ENCODE measurements at regions not wholly inside any gene's neighbourhood (a gene's known extent, or its start where the extent isn't known, plus 50 kb on each side); places are given as distances from the start of the nearest gene placed in this dataset.
"Not testable (repeated sequence)": the region's sequence is repeated elsewhere in the genome, so short reads cannot be mapped to it uniquely, and the experiment has no call there.

GRCh38 chr2:64745562-64745961 lies 91.8 kb upstream of the SERTAD2 start:
- no peaks in the 10 kb centered on the region for H3K4me1 ChIP-seq (ENCODE audit: control insufficient read depth, insufficient read depth, low read length)
- H3K4me3 ChIP-seq (ENCODE audit: low read length), result no peak overlapping the region
- no peak for ATAC-seq
- DNase-seq, result no peak
- WGBS, result 71% methylated on average over 2 of the region's 2 CpGs
- H3K27me3 ChIP-seq (ENCODE audit: control insufficient read depth, insufficient read depth), result no peaks in the 10 kb centered on the region
- no peaks in the 10 kb centered on the region for H3K9me3 ChIP-seq (ENCODE audit: control insufficient read depth, low read length)
- H3K27ac ChIP-seq (ENCODE audit: low read length), result no peak overlapping the region
- intact Hi-C loops (cut with DNase I), result loop anchor here in 1 of 4 donors (5.0 kb wide), 1 partner anchor 88 kb away; no protein-coding TSS in a partner anchor

- not testable (repeated sequence) for ATAC-seq; H3K9me3 ChIP-seq (ENCODE audit: control insufficient read depth, low read length); H3K4me1 ChIP-seq (ENCODE audit: control insufficient read depth, insufficient read depth, low read length); DNase-seq; H3K27me3 ChIP-seq (ENCODE audit: control insufficient read depth, insufficient read depth); H3K4me3 ChIP-seq (ENCODE audit: low read length); H3K27ac ChIP-seq (ENCODE audit: low read length)
- WGBS, result 70% methylated on average over 3 of the region's 3 CpGs
- intact Hi-C loops (cut with DNase I), result loop anchor here in 1 of 4 donors (5.0 kb wide), 1 partner anchor 90 kb away; no protein-coding TSS in a partner anchor
These were observed 94.0 kb upstream of the SERTAD2 start for GRCh38 chr2:64747690-64748091.

DNA sequence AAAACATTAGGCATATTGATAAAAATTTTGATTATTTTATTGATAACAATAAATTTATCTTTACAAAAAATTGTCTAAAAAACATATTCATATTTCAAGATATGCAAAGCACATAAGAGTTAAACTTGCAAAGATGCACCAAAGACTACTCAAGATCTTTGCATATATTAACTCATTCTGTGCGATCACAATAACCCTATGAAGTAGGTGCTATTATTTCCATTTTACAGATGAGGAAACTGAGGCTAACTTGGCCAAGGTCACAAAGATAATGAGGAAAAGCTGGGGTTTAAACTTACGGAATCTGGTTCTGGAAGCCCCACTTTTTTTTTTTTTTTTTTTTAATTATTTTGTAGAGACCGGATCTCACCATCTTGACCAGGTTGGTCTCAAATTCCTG lies 94.4 kb upstream of the SERTAD2 start:
- ATAC-seq (no peak), DNase-seq (no peak)
- H3K27me3 ChIP-seq (ENCODE audit: control insufficient read depth, insufficient read depth), result no peaks in the 10 kb centered on the region
- no peaks in the 10 kb centered on the region for H3K9me3 ChIP-seq (ENCODE audit: control insufficient read depth, low read length)
- no peak overlapping the region for H3K4me3 ChIP-seq (ENCODE audit: low read length)
- intact Hi-C loops (cut with DNase I), result loop anchor here in 1 of 4 donors (5.0 kb wide), 1 partner anchor 91 kb away; no protein-coding TSS in a partner anchor
- 96% methylated on average over 3 of the region's 3 CpGs for WGBS
- H3K4me1 ChIP-seq (ENCODE audit: control insufficient read depth, insufficient read depth, low read length), result no peaks in the 10 kb centered on the region
- H3K27ac ChIP-seq (ENCODE audit: low read length), result no peak overlapping the region

- H3K9me3 ChIP-seq (ENCODE audit: control insufficient read depth, low read length), result no peaks in the 10 kb centered on the region
- 64% methylated on average over 2 of the region's 2 CpGs for WGBS
- H3K4me1 ChIP-seq (ENCODE audit: control insufficient read depth, insufficient read depth, low read length), result no peaks in the 10 kb centered on the region
- no peak overlapping the region for H3K4me3 ChIP-seq (ENCODE audit: low read length)
- no peak for DNase-seq
- no peak for ATAC-seq
- peak overlapping the region; percentile 76 for H3K27ac ChIP-seq (ENCODE audit: low read length)
- no peaks in the 10 kb centered on the region for H3K27me3 ChIP-seq (ENCODE audit: control insufficient read depth, insufficient read depth)
- intact Hi-C loops (cut with DNase I), result loop anchor here in 1 of 4 donors (5.0 kb wide), 1 partner anchor 91 kb away; no protein-coding TSS in a partner anchor
These were observed 94.8 kb upstream of the SERTAD2 start for GRCh38 chr2:64748561-64748960.

GRCh38 chr2:64749446-64749845 lies 95.7 kb upstream of the SERTAD2 start:
- Histone ChIP-seq H3K27me3 (ENCODE audit: control insufficient read depth, insufficient read depth) (no peaks in the 10 kb centered on the region), H3K4me1 (ENCODE audit: control insufficient read depth, insufficient read depth, low read length) (no peaks in the 10 kb centered on the region), H3K9me3 (ENCODE audit: control insufficient read depth, low read length) (no peaks in the 10 kb centered on the region), H3K4me3 (ENCODE audit: low read length) (peak overlapping the region; percentile 65), H3K27ac (ENCODE audit: low read length) (no peak overlapping the region)
- intact Hi-C loops (cut with DNase I), result loop anchor here in 1 of 4 donors (5.0 kb wide), 1 partner anchor 92 kb away; no protein-coding TSS in a partner anchor
- 42% methylated on average over 4 of the region's 4 CpGs for WGBS
- ATAC-seq, result no peak
- DNase-seq, result no peak

DNA sequence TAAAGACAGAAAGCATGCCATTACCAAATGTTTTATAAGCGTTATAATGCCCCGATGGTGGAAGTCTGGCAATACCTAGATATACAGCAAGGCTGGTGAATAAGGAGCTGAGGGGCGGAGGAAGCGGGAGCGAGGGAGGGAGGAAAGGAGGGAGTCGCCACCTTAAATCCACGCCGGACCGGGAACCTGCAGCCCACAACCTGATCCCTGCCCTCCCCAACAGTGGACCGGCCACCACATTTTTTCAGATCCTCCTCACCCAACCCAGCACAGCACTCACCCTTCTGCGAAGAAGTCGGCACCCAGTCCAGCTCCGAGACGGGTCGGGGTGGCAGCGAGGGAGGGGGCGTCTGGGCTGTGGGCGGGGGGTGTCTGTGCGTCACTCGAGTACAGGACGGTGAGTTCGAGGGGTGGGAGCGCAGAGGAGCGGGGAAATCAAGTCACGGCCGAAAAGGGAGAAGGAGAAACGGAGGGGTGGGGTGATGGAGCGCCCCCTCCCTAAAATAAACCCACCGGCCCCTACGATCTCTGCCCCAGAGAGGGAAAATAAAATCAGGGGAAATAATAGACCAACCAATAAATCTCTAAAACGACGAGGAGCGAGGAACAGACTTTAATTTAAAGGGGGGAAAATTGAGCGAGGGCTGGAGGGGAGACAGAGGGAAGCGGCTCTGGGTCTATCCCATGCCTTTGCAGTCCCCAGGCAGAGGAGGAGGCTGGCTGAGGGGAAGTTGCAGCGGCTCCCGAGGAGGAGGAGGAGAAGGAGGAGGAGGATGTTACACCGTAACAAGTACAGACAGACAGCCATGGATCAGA lies 96.5 kb upstream of the SERTAD2 start:
- DNase-seq, result peak; percentile 52 to 83 (median 81)
- Histone ChIP-seq H3K9me3 (ENCODE audit: control insufficient read depth, low read length) (no peaks in the 10 kb centered on the region), H3K4me1 (ENCODE audit: control insufficient read depth, insufficient read depth, low read length) (no peaks in the 10 kb centered on the region), H3K27ac (ENCODE audit: low read length) (peak overlapping the region; percentile 92), H3K4me3 (ENCODE audit: low read length) (peak overlapping the region; percentile 65), H3K27me3 (ENCODE audit: control insufficient read depth, insufficient read depth) (no peaks in the 10 kb centered on the region)
- WGBS, result under 1% methylated on average over 38 of the region's 38 CpGs
- intact Hi-C loops (cut with DNase I), result loop anchor here in 3 of 4 donors (2.0 to 10.0 kb wide), 5 partner anchors 95 to 112 kb away; partner anchors contain the start of gene SERTAD2 (in 3 of the 3)
- no peak for ATAC-seq

DNA sequence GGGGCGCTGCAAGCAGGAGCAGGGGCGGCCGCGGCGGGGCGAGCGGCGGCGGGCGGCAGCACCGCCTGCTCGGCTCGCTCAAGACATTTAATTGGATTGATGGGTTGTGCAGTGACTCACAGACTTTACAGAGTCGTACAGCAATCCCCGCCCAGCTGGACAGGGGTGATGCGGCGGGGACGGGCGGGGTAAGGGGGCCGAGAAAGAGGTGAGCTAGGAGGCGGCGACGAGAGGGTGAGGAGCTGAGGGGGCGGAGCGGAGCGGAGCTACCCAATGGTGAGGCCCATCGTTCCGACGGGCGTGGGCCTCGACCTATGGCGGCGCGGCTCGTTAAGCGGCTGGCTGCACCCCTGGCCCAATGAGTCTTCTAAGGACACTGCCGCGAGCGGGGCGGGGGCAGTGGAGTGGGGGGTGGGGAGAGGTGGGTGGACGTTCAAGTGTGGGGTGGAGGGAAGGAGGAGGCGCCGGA lies 97.1 kb upstream of the SERTAD2 start:
- DNase-seq, result peak; percentile 99 to 100 (median 100)
- ATAC-seq, result peak; percentile 95 to 97
- H3K27ac ChIP-seq (ENCODE audit: low read length), result peak overlapping the region; percentile 92
- intact Hi-C loops (cut with DNase I), result loop anchor here in 3 of 4 donors (2.0 to 10.0 kb wide), 5 partner anchors 96 to 111 kb away; partner anchors contain the start of gene SERTAD2 (in 3 of the 3)
- peak overlapping the region; percentile 65 for H3K4me3 ChIP-seq (ENCODE audit: low read length)
- WGBS, result under 1% methylated on average over 43 of the region's 43 CpGs
- no peaks in the 10 kb centered on the region for H3K27me3 ChIP-seq (ENCODE audit: control insufficient read depth, insufficient read depth)
- no peaks in the 10 kb centered on the region for H3K4me1 ChIP-seq (ENCODE audit: control insufficient read depth, insufficient read depth, low read length)
- no peaks in the 10 kb centered on the region for H3K9me3 ChIP-seq (ENCODE audit: control insufficient read depth, low read length)

DNA sequence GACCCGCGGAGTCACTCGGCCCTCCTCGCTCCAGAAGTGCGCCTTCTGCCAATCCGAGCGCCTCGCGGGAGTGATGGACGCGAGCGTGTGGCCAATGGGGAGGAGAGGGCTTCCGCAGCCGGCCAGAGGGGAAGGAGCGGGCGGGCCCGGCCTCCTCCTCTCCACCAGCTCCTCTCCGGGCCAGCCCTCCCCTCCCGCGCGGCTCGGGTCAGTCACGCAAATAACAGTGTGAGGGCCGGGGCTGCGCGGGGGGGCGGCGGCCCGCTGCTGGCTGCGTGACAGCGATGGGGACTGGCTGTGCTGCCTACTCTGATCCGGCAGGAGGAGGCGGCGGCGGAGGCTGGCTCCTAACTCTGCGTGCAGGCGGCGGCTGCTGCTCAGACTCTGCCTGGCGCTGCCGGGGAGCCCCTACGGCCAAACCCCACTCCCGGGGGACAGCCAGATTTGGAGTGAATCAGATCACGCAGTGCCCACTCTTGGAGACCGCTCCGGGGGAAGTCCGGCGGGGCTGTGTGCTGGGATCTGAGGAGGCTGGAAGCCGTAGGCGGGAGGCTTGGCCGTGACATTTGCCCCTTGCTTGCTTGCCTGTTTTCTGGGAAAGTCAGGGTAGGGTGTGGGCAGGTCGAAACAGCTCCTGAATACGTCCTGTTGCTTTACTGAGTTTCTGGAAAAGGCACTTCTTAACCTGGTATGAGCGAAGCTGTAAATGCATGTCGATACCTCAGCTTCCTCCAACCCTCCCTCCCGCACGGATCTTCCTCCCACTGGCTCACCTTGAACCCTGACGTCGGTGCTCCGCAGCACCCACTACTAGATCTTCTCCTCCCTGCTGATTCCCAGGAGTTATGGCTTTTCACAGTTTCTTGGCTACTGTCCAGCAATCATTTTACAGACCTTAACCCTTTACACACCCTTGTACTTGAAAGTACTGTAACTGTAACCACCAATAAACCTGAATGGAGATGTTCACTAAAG lies 97.9 kb upstream of the SERTAD2 start:
- Histone ChIP-seq H3K4me1 (ENCODE audit: control insufficient read depth, insufficient read depth, low read length) (no peaks in the 10 kb centered on the region), H3K9me3 (ENCODE audit: control insufficient read depth, low read length) (no peaks in the 10 kb centered on the region), H3K27ac (ENCODE audit: low read length) (peak overlapping the region; percentile 98), H3K4me3 (ENCODE audit: low read length) (peak overlapping the region; percentile 67), H3K27me3 (ENCODE audit: control insufficient read depth, insufficient read depth) (no peaks in the 10 kb centered on the region)
- ATAC-seq (peak; percentile 95 to 96), DNase-seq (peak in 1 of 3 donors; percentile 100)
- WGBS, result under 1% methylated on average over 59 of the region's 59 CpGs
- intact Hi-C loops (cut with DNase I), result loop anchor here in 3 of 4 donors (2.0 to 10.0 kb wide), 5 partner anchors 97 to 111 kb away; partner anchors contain the start of gene SERTAD2 (in 3 of the 3)

- no peaks in the 10 kb centered on the region for H3K9me3 ChIP-seq (ENCODE audit: control insufficient read depth, low read length)
- DNase-seq (no peak), ATAC-seq (no peak)
- no peaks in the 10 kb centered on the region for H3K4me1 ChIP-seq (ENCODE audit: control insufficient read depth, insufficient read depth, low read length)
- WGBS, result 51% methylated on average over 2 of the region's 2 CpGs
- no peak overlapping the region for H3K4me3 ChIP-seq (ENCODE audit: low read length)
- H3K27ac ChIP-seq (ENCODE audit: low read length), result no peak overlapping the region
- intact Hi-C loops (cut with DNase I), result loop anchor here in 3 of 4 donors (5.0 to 10.0 kb wide), 4 partner anchors 99 to 109 kb away; partner anchors contain the start of gene SERTAD2 (in 2 of the 3)
- no peaks in the 10 kb centered on the region for H3K27me3 ChIP-seq (ENCODE audit: control insufficient read depth, insufficient read depth)
These were observed 99.7 kb upstream of the SERTAD2 start for GRCh38 chr2:64753399-64753798.

DNA sequence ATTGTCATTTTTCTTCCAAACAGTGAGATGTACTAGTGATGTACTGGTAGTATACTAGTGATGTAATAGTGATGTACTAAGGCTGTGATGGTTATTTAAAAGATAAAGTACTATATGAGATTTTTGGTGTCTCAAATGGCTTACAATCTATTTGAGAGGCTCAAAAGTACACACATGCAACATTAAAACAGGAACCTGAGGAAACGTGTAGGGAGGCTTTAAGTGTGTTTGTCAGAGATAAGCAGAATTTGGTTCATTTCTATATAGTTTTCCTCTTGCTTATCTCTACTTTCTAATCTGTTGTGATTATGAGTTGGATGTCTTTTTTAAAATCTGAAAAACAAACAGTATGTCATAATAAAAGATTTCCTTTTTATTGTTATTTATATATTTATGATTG lies 100.9 kb upstream of the SERTAD2 start:
- Histone ChIP-seq H3K27ac (ENCODE audit: low read length) (no peak overlapping the region), H3K4me3 (ENCODE audit: low read length) (no peak overlapping the region), H3K4me1 (ENCODE audit: control insufficient read depth, insufficient read depth, low read length) (no peaks in the 10 kb centered on the region), H3K9me3 (ENCODE audit: control insufficient read depth, low read length) (no peaks in the 10 kb centered on the region), H3K27me3 (ENCODE audit: control insufficient read depth, insufficient read depth) (no peaks in the 10 kb centered on the region)
- DNase-seq (no peak), ATAC-seq (no peak)
- intact Hi-C loops (cut with DNase I), result loop anchor here in 3 of 4 donors (5.0 to 10.0 kb wide), 4 partner anchors 100 to 108 kb away; partner anchors contain the start of gene SERTAD2 (in 2 of the 3)
- WGBS, result 51% methylated on average over 1 of the region's 1 CpG

Measured in right cardiac atrium (tissue), 5 donors.